Amniotic stem cell (primary cell): ENCODE measurements at regions not wholly inside any gene's neighbourhood (a gene's known extent, or its start where the extent isn't known, plus 50 kb on each side); places are given as distances from the start of the nearest gene placed in this dataset.

ENCODE experiments used
- DNase-seq: peaks from one replicate; lab custom pipeline; 2025; lab: John Stamatoyannopoulos, UW

DNA sequence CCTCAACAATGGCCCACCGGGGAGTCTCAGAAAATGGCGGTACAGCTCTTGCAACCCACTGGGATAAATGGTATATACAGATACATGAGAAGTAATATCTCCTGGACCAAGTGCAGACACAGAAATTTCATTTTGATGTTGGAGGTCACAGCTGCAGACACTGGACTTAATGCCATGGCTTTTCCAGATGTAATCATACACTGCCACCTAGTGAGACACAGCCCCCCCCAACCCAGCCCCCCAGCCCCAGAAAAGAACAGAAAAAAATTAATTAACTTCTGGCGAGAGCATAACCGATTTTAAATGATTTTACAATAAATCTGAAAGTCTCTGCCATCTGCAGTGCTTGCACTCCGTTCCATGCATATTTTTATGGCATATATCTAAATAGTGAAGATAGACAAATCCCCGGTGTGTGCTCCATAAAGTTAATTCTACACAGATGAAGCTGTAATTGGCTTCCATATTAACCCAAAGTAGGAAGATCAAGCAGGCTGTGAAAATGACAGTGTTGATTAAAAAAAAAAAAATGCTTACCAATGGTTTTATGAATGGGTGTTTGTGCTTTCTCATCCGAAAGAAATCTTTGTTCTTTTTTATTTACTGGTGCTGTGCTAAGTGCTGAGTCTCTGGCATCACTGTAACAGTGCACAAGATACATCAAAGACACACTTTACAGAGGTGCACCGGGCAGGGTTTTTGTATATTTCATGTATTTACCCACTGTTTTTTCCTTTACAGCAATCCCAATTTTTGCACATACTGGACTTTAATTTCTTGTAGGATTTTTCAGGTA, 804.1 kb downstream of the TFAP2A start:
- no peak for DNase-seq

GRCh38 chr6:9606435-9607134, 808.3 kb downstream of the TFAP2A start:
- no peak for DNase-seq

DNA sequence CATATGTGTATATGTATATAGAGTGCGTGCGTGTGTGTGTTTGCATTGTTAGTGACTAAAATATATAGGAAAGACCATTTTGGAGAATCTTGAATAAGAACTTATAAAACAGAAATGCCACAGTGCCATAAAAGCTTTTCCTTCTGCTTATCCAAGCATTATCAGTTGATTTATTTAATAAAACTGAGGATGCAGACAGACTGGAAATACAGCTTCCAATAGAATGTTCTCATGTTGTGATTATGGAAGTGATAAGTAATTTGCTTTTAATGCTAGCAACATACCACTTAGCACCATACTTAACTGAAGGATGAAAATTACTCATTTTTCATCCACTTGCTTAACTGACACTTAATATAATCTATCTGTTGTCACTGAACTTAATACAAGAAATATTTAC, 820.1 kb downstream of the TFAP2A start:
- no peak for DNase-seq

DNA sequence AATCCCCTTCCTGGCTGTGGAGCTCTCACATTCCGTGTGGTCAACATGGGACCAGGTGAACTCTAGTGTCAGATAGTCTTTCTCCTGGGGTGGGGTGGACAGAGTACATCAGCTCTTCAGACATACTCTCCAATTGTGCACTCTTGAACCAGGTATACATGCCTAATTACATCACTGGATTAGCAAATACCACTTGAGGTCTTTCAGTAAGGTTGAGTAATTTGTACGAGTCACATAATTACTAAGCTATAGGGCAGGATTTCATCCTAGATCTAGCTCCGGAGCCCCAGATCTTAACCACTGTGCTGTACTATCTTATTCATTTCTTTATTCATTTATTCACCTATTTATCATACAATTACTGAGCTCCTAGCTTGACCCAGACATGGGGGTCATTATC, 821.3 kb downstream of the TFAP2A start:
- no peak for DNase-seq

GRCh38 chr6:9583753-9584352, 831.0 kb downstream of the TFAP2A start:
- no peak for DNase-seq

DNA sequence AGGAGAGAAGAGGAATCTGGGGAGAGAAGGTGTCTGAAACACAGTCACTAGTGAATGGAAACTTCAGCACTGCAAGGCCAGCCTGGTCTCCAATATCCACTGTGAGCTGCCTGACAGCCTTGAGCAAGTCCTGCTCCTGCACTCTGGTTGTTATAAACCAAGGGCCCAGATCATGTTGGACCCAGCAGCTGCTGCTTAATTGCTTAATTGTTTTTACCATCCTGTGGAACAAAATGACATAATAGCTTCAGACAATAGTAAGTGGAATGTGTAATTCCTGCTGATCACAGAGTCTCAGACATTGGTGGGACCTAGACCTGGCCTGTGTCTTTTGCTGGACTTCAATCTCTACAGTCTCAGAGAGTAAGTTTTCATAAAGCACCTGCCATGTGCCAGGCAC, 833.7 kb downstream of the TFAP2A start:
- DNase-seq: no peak

- DNase-seq: no peak
Observed at GRCh38 chr6:9576521-9576920, 838.4 kb downstream of the TFAP2A start.

GRCh38 chr6:9566096-9566495, 848.8 kb downstream of the TFAP2A start:
- DNase-seq: no peak

DNA sequence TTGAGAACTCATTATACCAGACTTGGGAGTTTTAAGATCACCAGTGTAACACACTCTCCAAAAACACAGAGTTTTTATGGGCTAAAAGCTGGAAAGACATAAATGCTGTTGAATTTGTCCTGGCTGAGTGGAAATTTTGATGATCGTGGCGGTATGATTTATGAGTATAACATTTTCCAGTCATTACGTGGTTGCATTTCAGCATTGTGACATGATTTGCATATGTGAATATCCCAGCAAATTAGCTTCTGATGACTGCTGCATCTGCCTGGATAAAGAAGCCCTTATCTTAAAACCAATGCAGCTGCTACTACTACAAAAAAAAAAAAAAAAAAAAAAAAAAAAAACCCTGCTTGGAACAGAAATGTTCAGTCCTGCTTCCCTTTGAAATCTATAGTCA, 850.9 kb downstream of the TFAP2A start:
- DNase-seq: no peak

DNA sequence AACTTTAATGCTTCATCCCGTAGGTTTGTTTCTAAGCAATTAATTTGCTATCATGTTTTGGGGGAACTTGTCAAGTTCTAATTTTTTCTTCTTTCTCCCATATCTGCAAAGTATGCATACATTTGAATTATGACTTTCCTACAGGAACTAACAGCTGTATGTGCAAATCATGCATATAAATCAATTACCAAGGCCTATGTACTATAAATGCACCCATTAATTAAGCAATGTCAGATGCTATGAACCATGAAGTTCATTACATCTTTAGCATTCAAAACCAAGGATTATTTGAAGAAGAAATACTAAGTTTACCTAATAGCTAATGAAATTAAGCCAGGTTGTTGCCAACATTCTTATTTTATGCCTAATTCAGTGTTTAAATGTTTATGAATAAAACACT, 851.3 kb downstream of the TFAP2A start:
- DNase-seq: no peak

DNA sequence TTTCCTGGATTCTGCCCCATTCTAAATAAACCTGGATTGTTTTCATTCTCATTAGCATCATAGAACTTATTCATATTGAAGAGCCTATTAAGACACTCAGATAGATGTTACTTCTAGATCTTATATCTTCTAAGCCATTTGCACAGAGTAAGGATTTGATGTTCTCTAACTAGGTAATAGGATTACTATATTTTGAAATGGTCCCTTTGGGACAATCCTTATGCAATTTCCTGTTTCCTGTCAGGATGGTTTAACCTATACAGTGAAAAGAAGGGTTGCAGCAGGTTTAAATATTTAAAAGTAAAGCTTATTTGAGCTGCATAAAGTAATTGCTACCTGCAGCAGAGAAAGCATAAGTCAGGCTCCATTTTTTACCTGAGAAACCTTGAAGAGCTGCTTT, 860.1 kb downstream of the TFAP2A start:
- no peak for DNase-seq

DNA sequence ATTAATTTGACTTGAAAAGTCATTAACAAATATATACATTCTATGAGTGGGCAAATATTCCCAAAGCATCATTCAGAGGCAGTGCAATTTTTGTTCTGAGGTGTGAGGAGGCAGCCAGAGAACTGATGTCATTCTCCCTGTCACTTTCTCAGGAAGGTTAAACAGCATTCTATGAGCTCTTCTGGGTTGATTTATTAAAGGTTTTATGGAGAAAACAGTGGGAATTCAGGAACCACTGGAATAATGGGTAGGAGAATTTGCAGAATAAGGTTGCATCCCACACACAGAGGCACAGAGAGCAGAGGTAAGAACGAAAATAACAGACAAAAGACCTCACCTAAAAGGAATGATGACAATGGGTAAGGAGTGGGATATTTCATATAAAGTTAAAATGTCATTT, 860.6 kb downstream of the TFAP2A start:
- no peak for DNase-seq

- DNase-seq: no peak
Observed at GRCh38 chr6:9553002-9553401, 861.9 kb downstream of the TFAP2A start.

GRCh38 chr6:9543649-9544048, 871.2 kb downstream of the TFAP2A start:
- DNase-seq: no peak

GRCh38 chr6:9540534-9541126, 874.2 kb downstream of the TFAP2A start:
- peak; percentile 35 for DNase-seq

DNA sequence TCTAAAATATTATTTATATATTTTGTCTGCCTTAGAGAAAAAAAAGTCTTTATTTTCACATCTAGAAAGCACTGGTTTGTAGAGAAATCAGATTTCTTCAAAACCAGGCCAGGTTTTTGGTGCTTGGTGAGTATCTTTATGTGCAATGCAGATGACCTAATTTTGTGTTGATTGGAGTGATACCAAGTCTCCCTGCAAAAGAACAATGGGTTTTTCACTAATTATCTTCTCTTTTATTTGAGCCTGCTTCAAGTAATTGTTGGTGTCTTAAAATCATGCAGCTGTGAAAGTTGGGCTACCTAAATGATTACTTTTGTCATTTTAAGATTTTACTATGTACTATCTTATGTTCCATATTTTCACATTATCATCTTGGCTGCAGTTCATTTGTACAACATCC, 874.7 kb downstream of the TFAP2A start:
- DNase-seq: no peak

DNA sequence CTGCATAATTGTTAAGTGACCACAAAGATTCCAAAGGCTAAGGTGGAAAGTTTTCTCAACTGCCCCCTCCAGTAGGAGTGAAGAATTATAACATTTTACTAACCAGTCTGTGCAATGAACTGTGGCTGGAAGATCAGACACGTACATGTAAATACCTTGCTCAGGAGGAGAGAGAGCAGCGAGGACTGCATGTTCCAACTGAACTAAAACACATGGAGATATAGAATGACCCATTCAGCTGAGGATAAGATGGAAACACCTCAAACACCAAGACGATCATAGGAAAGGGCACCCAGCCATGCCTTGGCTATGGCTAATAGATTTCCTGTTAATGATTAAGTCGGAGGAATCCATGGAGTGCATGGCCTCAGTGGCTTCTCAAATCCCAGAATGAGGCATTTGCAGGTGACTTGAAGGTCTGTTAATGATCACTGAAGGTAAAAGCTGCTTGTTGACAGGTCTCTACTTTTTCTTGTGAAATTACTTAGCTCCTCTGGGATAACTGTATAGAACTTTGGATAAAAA, 875.6 kb downstream of the TFAP2A start:
- no peak for DNase-seq

- no peak for DNase-seq
Observed at GRCh38 chr6:9537381-9537780, 877.5 kb downstream of the TFAP2A start.

DNA sequence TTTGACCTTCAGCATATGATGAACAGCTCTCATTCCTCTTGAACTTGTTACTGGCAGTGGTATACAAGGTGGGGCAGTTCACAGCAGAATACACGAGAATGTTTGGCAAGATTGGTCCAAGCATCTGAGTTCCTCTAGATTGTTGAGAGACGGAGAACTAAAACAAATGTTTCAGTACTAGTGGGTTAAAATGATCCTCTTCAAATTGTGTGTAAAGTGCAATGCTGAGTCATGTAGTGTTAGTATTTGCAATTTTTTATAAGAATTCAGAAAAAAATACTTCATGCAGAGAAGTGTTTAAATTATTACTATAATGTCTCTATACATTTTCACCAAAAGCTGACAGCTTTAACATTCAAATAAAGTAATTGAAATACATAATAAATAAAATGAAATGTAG, 879.8 kb downstream of the TFAP2A start:
- no peak for DNase-seq

- no peak for DNase-seq
Observed at GRCh38 chr6:9532621-9533557, 882.0 kb downstream of the TFAP2A start.

- no peak for DNase-seq
Observed at GRCh38 chr6:9527679-9528286, 887.1 kb downstream of the TFAP2A start.
